T-cell (primary cell): ENCODE measurements at regions not wholly inside any gene's neighbourhood (a gene's known extent, or its start where the extent isn't known, plus 50 kb on each side); places are given as distances from the start of the nearest gene placed in this dataset.

Source experiments
- ATAC-seq, 4 experiments: fragments of 200-7000 bp in 3 of 4; fragments of 150-1000 bp in 1 of 4; cut with Tn5 transposase; replicated peaks in 1 of 4; 1 replicate in 3 of 4; 2 replicates in 1 of 4; pipeline ENCODE4 v1.10.0; 2021; ENCODE audit warnings: moderate library complexity in 3 of 4, mild to moderate bottlenecking in 2 of 4, moderate number of reproducible peaks in 1 of 4
- CTCF ChIA-PET, 2 donors: fragments of 300-600 bp; sonication (Branson Sonifier 250); formaldehyde crosslinking; loops; one replicate each; lab custom pipeline; 2022; ENCODE audit warnings: antibody characterized with exemption in 2 of 2; lab: Charles Lee
- POLR2A ChIA-PET, 2 donors: fragments of 300-600 bp; sonication (Branson Sonifier 250); formaldehyde crosslinking; loops; one replicate each; lab custom pipeline; 2022; ENCODE audit warnings: antibody characterized with exemption in 2 of 2; lab: Charles Lee
- DNase-seq, 35 experiments: peaks; one replicate each; pipeline versions ENCODE4 v3.0.0 to v3.0.0-alpha.2; 2013 to 2023
- H3K27ac ChIP-seq: one replicate; pipeline ENCODE4 v1.5.1; 2013; ENCODE audit warnings: low read length
- H3K27me3 ChIP-seq, 2 experiments: replicated peaks in 1 of 2; 1 replicate in 1 of 2; 2 replicates in 1 of 2; pipeline versions ENCODE4 v1.6.1 to v1.7.0; 2013; ENCODE audit warnings: low read length in 1 of 2, mixed read lengths in 1 of 2; ENCODE audit not compliant: control insufficient read depth in 2 of 2, insufficient read depth in 2 of 2; ENCODE audit errors: extremely low read depth in 1 of 2
- H3K36me3 ChIP-seq, 2 donors: 1 replicate in 1 of 2; 2 replicates in 1 of 2; pipeline versions ENCODE4 v1.6.1 to v1.7.0; 2013; ENCODE audit warnings: low read length in 1 of 2; ENCODE audit not compliant: control insufficient read depth in 2 of 2, insufficient read depth in 1 of 2; ENCODE audit errors: extremely low read depth in 1 of 2
- H3K4me1 ChIP-seq, 2 experiments: 1 replicate in 1 of 2; 2 replicates in 1 of 2; pipeline versions ENCODE4 v1.6.1 to v1.7.0; 2013; ENCODE audit warnings: low read length in 2 of 2, mixed read lengths in 1 of 2; ENCODE audit not compliant: insufficient read depth in 2 of 2, control insufficient read depth in 1 of 2; ENCODE audit errors: extremely low read depth in 1 of 2
- H3K4me3 ChIP-seq, 2 donors: 1 replicate in 1 of 2; 2 replicates in 1 of 2; pipeline versions ENCODE4 v1.5.1 to v1.7.0; 2013; ENCODE audit warnings: mild to moderate bottlenecking in 2 of 2, low read length in 1 of 2, moderate library complexity in 1 of 2; ENCODE audit not compliant: control insufficient read depth in 1 of 2; ENCODE audit errors: extremely low read depth in 1 of 2
- H3K9me3 ChIP-seq: 2 replicates; pipeline ENCODE4 v1.7.0; 2013
- H3K27ac Mint-ChIP-seq, 2 donors: one replicate each; pipeline ENCODE4 v1.8.0; 2020 to 2021; ENCODE audit warnings: mild to moderate bottlenecking in 2 of 2, mixed read lengths in 2 of 2
- H3K27me3 Mint-ChIP-seq, 2 donors: one replicate each; pipeline ENCODE4 v1.8.0; 2021 to 2022; ENCODE audit warnings: mixed read lengths in 2 of 2
- H3K36me3 Mint-ChIP-seq: one replicate; pipeline ENCODE4 v1.8.0; 2021; ENCODE audit warnings: mixed read lengths
- H3K4me1 Mint-ChIP-seq, 3 donors: one replicate each; pipeline ENCODE4 v1.8.0; 2020 to 2022; ENCODE audit warnings: mixed read lengths in 3 of 3, mild to moderate bottlenecking in 1 of 3
- H3K4me3 Mint-ChIP-seq, 3 donors: one replicate each; pipeline ENCODE4 v1.8.0; 2020 to 2022; ENCODE audit warnings: mild to moderate bottlenecking in 3 of 3, mixed read lengths in 3 of 3, moderate library complexity in 3 of 3
- H3K9me3 Mint-ChIP-seq, 3 donors: one replicate each; pipeline ENCODE4 v1.8.0; 2020 to 2022; ENCODE audit warnings: mixed read lengths in 3 of 3
- WGBS: methylation state at CpG from one replicate; pipeline ENCODE4 v1.1.5; 2013; ENCODE audit warnings: missing lambda C conversion rate; ENCODE audit not compliant: insufficient coverage; 5-methylcytosine and 5-hydroxymethylcytosine counted together

GRCh38 chr1:96376846-96377245, 344.7 kb upstream of the PTBP2 start:
- H3K27me3 Mint-ChIP-seq = no peaks in the 10 kb centered on the region
- CTCF ChIA-PET = no interaction called here
- H3K9me3 Mint-ChIP-seq = peaks cover 0 to 5% (median 4%) of the 10 kb centered on the region in 3 donors
- POLR2A ChIA-PET = no interaction called here
- DNase-seq = no peak
- no peaks in the 10 kb centered on the region for H3K4me1 Mint-ChIP-seq
- Histone ChIP-seq H3K4me1 (no peaks in the 10 kb centered on the region), H3K27me3 (no peaks in the 10 kb centered on the region), H3K4me3 (no peak overlapping the region), H3K9me3 (no peaks in the 10 kb centered on the region), H3K36me3 (no peaks in the 10 kb centered on the region), H3K27ac (no peak overlapping the region)
- no peak for ATAC-seq
- 40% methylated on average over 1 of the region's 1 CpG for WGBS
- no peaks in the 10 kb centered on the region for H3K36me3 Mint-ChIP-seq
- H3K4me3 Mint-ChIP-seq = no peak overlapping the region
- H3K27ac Mint-ChIP-seq = no peak overlapping the region

- Mint-ChIP-seq H3K27ac (no peak overlapping the region), H3K36me3 (no peaks in the 10 kb centered on the region), H3K4me1 (no peaks in the 10 kb centered on the region), H3K4me3 (no peak overlapping the region), H3K9me3 (peaks cover 7 to 21% (median 16%) of the 10 kb centered on the region in 3 donors), H3K27me3 (no peaks in the 10 kb centered on the region)
- ChIA-PET POLR2A (no interaction called here), CTCF (no interaction called here)
- no peak for DNase-seq
- Histone ChIP-seq H3K27me3 (no peaks in the 10 kb centered on the region), H3K4me3 (no peak overlapping the region), H3K4me1 (no peaks in the 10 kb centered on the region), H3K9me3 (no peaks in the 10 kb centered on the region), H3K36me3 (no peaks in the 10 kb centered on the region), H3K27ac (no peak overlapping the region)
- no CpG with 5 or more reads among the region's 2 CpGs for WGBS
- no peak for ATAC-seq
Observed at GRCh38 chr1:96384611-96385010, 337.0 kb upstream of the PTBP2 start.

DNA sequence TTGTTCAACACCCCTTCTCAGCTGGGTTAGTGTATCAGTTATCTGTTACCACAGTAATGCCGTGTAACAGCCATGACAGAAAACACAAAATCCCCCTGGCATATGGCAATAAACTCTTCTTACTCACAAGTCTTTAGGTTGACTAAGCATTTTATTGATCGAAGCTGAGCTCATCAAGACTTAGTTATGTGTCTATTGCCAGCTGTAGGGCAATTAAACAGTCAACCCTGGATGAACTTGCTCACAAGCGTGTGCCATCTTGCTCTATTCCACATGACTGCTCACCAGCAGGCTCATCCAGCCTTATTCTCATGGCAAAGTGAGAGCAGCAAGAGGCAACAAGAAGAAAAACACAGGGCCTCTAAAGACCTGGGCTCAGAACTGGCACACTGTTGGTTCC, 333.8 kb upstream of the PTBP2 start:
- H3K4me1 ChIP-seq = no peaks in the 10 kb centered on the region
- Mint-ChIP-seq H3K27ac (no peak overlapping the region), H3K9me3 (peaks cover 0 to 22% (median 8%) of the 10 kb centered on the region in 3 donors), H3K36me3 (no peaks in the 10 kb centered on the region), H3K27me3 (no peaks in the 10 kb centered on the region), H3K4me3 (no peak overlapping the region), H3K4me1 (no peaks in the 10 kb centered on the region)
- no peak overlapping the region for H3K4me3 ChIP-seq
- no peak for ATAC-seq
- no peak for DNase-seq
- H3K27me3 ChIP-seq = no peaks in the 10 kb centered on the region
- WGBS = 81% methylated on average over 2 of the region's 3 CpGs
- POLR2A ChIA-PET = no interaction called here
- no peaks in the 10 kb centered on the region for H3K36me3 ChIP-seq
- CTCF ChIA-PET = no interaction called here
- no peak overlapping the region for H3K27ac ChIP-seq
- H3K9me3 ChIP-seq = no peaks in the 10 kb centered on the region

DNA sequence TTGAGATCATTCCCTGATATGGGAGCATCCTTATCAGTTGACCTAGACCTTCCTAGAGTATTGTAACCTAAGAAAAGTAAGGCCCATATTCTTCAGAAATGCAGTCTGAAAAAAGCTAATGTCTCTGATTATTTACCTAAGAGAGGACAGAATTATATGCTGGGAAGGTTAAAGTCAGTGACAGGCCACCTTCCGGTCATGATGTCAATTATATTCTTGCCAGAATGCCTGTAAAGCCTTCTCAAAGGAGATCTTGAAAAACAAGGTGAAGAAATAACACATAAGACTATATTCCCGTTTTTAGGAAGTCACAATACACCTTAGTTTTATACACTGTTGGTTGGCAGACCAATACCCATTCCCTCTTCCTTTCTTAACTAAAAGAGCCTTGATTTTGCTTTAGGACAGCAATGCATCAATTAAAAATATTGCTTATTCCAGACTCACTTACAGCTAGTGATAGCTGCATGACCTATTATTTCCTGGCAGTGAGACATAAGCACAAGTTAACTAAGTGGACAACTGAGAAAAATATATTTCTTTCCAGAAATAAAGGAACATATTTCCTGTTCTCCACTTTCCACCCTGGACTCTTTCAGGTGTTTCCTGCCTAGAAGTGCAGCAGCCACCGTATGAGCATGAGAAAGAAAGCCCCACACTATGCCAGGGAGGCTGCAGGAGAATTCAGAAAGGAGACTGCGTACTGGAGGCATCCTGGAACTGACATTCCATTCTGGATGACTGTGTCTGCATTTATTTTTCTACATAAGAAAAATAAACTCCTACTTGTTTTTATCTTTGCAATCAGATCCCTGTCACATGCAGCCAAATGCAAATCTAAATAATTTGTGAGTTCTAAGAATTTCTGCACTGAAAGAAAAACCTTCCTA, 332.9 kb upstream of the PTBP2 start:
- ChIA-PET POLR2A (no interaction called here), CTCF (no interaction called here)
- H3K4me1 ChIP-seq = no peaks in the 10 kb centered on the region

GRCh38 chr1:96400089-96400488, 321.5 kb upstream of the PTBP2 start:
- H3K27ac ChIP-seq = no peak overlapping the region
- no peaks in the 10 kb centered on the region for H3K36me3 ChIP-seq
- no peaks in the 10 kb centered on the region for H3K27me3 ChIP-seq
- H3K4me1 ChIP-seq = no peaks in the 10 kb centered on the region
- no peaks in the 10 kb centered on the region for H3K4me1 Mint-ChIP-seq
- CTCF ChIA-PET = no interaction called here
- no peaks in the 10 kb centered on the region for H3K36me3 Mint-ChIP-seq
- ATAC-seq (no peak), DNase-seq (no peak)
- POLR2A ChIA-PET = no interaction called here
- no peak overlapping the region for H3K4me3 ChIP-seq
- H3K9me3 Mint-ChIP-seq = peaks cover 3 to 12% (median 5%) of the 10 kb centered on the region in 3 donors
- H3K27ac Mint-ChIP-seq = no peak overlapping the region
- H3K4me3 Mint-ChIP-seq = no peak overlapping the region
- H3K27me3 Mint-ChIP-seq = no peaks in the 10 kb centered on the region
- H3K9me3 ChIP-seq = no peaks in the 10 kb centered on the region

More for the DNA sequence above, 332.9 kb upstream of the PTBP2 start:
- no peaks in the 10 kb centered on the region for H3K4me1 Mint-ChIP-seq
- Histone ChIP-seq H3K36me3 (no peaks in the 10 kb centered on the region), H3K27ac (no peak overlapping the region), H3K4me3 (no peak overlapping the region), H3K9me3 (no peaks in the 10 kb centered on the region), H3K27me3 (no peaks in the 10 kb centered on the region)
- H3K36me3 Mint-ChIP-seq = no peaks in the 10 kb centered on the region
- no peaks in the 10 kb centered on the region for H3K27me3 Mint-ChIP-seq
- ATAC-seq = no peak
- H3K4me3 Mint-ChIP-seq = no peak overlapping the region
- no peak for DNase-seq
- WGBS = 52% methylated on average over 2 of the region's 4 CpGs
- H3K27ac Mint-ChIP-seq = no peak overlapping the region
- peaks cover 0 to 17% (median 11%) of the 10 kb centered on the region in 3 donors for H3K9me3 Mint-ChIP-seq

DNA sequence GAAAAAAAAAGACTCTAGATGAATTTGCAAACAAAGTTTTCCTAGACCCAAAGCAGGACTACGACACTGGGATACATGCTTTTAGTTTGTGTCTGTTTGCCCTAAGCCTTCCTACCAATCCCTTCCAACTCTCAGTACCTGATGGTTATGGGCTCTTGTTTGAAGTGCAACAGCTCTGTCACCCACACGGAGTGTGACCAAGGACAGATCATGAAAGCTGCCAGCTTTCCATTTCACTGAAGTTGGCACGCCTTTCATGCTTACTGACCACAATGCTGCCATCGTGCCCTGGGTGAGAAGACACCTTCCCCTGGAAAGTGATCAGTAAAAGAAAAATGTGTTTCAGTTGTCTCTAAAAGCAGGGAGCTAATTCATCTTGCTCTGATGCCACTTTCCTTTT, 312.5 kb upstream of the PTBP2 start:
- WGBS = 75% methylated on average over 1 of the region's 4 CpGs
- H3K9me3 Mint-ChIP-seq = peaks cover 4 to 14% (median 7%) of the 10 kb centered on the region in 3 donors
- no peaks in the 10 kb centered on the region for H3K27me3 ChIP-seq

More for the DNA sequence above, 312.5 kb upstream of the PTBP2 start:
- Mint-ChIP-seq H3K36me3 (no peaks in the 10 kb centered on the region), H3K4me3 (no peak overlapping the region), H3K27me3 (no peaks in the 10 kb centered on the region), H3K27ac (no peak overlapping the region), H3K4me1 (no peaks in the 10 kb centered on the region)
- ATAC-seq (no peak), DNase-seq (no peak)
- no peak overlapping the region for H3K4me3 ChIP-seq
- H3K27ac ChIP-seq = no peak overlapping the region
- H3K9me3 ChIP-seq = no peaks in the 10 kb centered on the region
- H3K36me3 ChIP-seq = no peaks in the 10 kb centered on the region
- CTCF ChIA-PET = no interaction called here
- no peaks in the 10 kb centered on the region for H3K4me1 ChIP-seq
- POLR2A ChIA-PET = no interaction called here
